GM12872 (cell line): ENCODE measurements at regions not wholly inside any gene's neighbourhood (a gene's known extent, or its start where the extent isn't known, plus 50 kb on each side); places are given as distances from the start of the nearest gene placed in this dataset.

Experiments
- TF ChIP-seq, protein P1 (sequence below): IDR thresholded peaks from 3 replicates; pipeline ENCODE4 v1.5.1; 2011; ENCODE audit warnings: low read depth, mild to moderate bottlenecking, low read length, moderate library complexity; ENCODE audit not compliant: insufficient read depth

DNA sequence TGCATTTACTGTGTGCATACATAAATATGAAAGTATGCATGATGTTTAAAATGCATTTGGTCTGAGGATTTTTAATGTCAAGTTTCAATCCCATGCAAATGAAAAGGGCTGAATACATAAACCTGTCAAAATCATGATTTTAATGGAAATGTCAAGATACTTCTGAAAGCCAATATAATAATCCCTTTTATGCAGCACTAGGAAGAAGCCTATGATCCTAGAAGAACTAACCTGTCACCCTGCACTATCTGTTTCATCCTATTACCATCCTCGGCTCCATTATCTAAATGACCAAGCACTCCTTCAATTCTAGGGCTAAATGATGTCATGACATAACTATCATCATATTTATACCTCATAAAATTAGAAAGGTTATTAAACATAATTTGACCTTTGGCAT lies 2229.4 kb upstream of the WWC1 start:
- TF ChIP-seq, protein P1, sequence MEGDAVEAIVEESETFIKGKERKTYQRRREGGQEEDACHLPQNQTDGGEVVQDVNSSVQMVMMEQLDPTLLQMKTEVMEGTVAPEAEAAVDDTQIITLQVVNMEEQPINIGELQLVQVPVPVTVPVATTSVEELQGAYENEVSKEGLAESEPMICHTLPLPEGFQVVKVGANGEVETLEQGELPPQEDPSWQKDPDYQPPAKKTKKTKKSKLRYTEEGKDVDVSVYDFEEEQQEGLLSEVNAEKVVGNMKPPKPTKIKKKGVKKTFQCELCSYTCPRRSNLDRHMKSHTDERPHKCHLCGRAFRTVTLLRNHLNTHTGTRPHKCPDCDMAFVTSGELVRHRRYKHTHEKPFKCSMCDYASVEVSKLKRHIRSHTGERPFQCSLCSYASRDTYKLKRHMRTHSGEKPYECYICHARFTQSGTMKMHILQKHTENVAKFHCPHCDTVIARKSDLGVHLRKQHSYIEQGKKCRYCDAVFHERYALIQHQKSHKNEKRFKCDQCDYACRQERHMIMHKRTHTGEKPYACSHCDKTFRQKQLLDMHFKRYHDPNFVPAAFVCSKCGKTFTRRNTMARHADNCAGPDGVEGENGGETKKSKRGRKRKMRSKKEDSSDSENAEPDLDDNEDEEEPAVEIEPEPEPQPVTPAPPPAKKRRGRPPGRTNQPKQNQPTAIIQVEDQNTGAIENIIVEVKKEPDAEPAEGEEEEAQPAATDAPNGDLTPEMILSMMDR = no peak

DNA sequence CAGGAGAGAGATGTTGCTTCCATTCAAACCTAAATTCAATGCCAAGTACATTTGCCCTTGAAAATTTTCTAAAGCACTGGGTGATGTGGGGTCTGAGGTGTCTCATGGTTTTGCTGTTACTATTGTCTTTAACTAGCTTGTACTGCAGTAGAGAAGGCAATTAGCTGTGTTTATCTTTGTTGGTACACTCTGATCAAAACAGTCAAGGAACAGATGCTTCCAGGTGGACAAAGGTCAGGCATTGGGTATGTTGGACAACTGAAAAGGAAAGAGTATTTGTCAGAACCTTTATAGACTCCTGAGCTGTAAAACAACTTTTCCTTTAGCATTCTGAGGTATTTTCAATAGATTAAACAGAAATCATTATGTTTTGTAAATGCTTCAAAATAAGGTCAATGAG lies 2228.7 kb upstream of the WWC1 start:
- TF ChIP-seq, protein P1 = no peak

DNA sequence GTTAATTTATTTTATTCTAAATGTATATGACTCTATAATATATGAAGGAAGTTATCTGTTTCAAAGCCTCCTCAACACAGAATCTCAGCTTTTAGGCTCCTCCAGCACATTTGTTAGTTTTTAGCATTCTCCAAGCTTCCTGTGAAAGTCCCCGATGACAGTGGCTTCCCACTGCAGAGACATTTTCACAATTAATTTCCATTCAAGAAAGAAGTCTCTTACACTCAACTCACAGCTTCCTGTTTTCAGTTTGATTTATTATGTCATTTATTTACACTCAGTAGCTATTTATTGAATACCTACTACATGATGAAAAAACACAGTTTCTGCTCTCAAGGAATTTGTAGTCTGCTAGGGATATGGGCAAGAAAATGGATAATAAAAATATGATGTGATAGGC lies 2228.2 kb upstream of the WWC1 start:
- TF ChIP-seq, protein P1 = no peak

DNA sequence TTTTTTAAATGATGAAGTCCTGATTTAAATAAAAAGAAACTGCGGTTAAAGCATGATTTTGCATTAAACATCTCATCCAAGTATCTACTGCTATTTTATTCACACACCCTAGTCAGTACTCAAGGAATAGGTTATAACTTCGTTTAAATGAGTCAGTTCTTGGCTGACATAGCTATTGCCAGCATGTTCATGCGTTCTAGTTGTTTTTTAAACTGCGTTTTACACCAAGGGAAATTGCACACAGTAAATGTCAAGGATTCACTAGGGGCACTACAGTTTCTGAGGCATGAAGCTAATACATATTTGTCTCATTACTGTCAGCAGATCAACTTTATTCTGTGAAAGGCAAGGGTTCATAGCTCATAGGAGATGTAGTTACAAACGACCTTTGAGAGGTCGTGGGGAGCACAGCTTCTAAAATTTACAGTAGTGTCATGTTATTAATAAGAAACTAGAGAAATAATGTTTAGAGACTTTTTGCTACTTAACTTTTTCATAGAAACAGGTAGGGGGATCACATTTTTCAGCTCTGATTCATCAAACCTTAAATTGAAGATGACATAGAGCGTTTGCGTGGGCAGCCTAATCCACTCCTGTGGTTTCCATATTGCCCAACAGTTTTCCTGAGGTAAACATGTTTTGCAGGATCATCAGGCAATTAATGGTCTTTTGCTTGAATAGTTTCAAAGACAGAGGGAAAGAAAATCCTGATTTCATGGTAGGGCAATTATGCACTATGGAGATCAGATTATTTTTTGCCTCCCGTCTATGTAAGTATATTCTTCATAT lies 2222.7 kb upstream of the WWC1 start:
- TF ChIP-seq, protein P1 = no peak

DNA sequence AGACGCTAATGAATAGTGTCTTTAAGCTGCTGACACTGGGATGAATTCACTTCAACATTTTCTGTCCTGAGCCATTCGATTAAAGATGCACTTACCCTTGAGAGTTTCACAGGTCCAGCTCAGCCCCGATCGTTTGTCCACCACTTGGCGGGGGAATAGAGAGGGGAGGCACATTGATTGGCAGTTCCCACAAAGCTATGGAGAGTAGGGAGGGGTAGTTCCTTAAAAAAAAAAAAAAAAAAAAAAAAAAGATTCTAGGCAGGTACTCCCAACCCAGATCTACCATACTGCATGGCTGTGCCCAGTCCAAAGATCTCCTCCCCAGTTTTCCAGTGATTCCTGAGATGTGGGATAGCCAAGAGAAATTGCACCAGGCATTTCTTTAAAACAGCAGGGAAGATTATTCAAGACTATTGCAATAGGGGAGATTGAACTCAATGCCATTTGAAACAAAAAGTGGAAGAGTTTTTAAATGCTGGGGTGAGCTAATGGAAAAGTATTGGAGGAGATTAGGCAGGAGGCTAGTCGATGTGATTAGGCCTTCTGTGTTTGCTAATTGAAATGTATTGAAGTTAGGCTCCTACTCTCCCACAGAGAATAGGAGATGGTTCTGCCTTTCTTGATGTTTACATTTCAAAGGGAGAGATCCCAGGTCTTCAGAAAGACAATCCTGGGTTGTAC lies 2217.4 kb upstream of the WWC1 start:
- TF ChIP-seq, protein P1 = no peak

DNA sequence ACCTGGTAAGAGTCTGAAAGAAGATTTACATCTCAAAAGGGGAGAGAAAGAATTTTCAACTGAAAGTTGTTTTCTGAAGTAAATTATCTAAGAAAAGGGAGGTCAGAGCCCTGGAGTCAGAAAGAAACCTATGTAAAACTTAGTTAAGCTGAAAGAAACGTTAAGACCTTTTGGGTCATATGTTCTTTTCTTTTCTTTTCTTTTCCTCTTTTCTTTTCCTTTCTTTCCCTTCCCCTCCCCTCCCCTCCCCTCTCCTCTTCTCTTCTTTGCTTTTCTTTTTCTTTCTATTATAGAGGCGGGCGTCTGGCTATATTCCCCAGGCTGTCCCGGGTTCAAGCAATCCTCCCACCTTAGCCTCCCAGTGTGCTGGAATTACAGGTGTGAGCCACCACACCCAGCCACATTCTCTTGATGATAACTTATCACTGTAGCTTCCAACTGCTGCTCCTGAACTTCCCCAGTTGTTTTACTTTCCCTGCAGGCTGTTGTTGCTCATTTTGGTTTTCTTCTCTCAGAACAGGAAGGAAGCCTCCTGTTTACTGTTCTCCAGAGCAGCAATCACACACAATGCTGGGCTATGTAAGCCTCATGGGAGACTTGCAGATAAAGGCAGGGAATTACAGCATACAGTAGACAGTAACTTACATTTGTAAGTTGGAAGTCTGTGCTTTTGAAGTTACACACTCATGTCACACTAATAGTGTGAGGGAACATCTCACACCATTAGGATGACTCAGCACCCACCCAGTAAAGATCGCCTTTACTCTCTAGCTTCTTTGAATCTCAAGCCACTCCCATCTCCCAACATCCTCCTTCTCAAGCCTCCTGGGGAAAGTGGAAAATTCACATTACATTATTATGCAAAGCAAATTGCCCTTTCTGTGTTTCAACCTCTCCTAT lies 2216.6 kb upstream of the WWC1 start:
- TF ChIP-seq, protein P1 = no peak
